ENCODE measurements at regions not wholly inside any gene's neighbourhood (a gene's known extent, or its start where the extent isn't known, plus 50 kb on each side); places are given as distances from the start of the nearest gene placed in this dataset.

GRCh38 chr5:166163996-166164610, 2127.3 kb upstream of the WWC1 start:
- 17 to 24% methylated on average over 3 of the region's 3 CpGs for WGBS, 2 experiments (ENCODE audit: low coverage in 1 of 2, low lambda C conversion rate in 2 of 2, missing lambda C conversion rate in 2 of 2)
- Histone ChIP-seq H3K4me3 (no peak overlapping the region), H3K9me2 (ENCODE audit: insufficient read depth) (no peaks in the 10 kb centered on the region), H3K27ac (no peak overlapping the region), H3K9me3 (ENCODE audit: low read depth) (no peaks in the 10 kb centered on the region), H3K4me1 (ENCODE audit: insufficient read depth) (no peaks in the 10 kb centered on the region), H3K4me2 (ENCODE audit: unreplicated experiment) (no peak overlapping the region), H3K79me2 (ENCODE audit: insufficient read depth) (no peaks in the 10 kb centered on the region), H4K20me1 (ENCODE audit: insufficient read depth) (no peaks in the 10 kb centered on the region), H3F3A (ENCODE audit: insufficient read depth) (no peaks in the 10 kb centered on the region), H3K36me3 (ENCODE audit: low read depth) (no peaks in the 10 kb centered on the region), H3K9ac (no peak overlapping the region), H2AFZ (no peak overlapping the region), H3K27me3 (replicated peaks; ENCODE audit: insufficient read depth) (no peaks in the 10 kb centered on the region)
- TF ChIP-seq EZH2 (IDR thresholded peaks at IDR 0.05; ENCODE audit: insufficient read depth, poor library complexity, severe bottlenecking) (no peak), EZH2phosphoT487 (IDR thresholded peaks at IDR 0.05; ENCODE audit: insufficient read depth, low read depth) (no peak)
- no peak for DNase-seq
- in situ Hi-C loops (cut with MboI): no loop called here

- Histone ChIP-seq H3K9me2 (ENCODE audit: insufficient read depth) (no peaks in the 10 kb centered on the region), H3K27me3 (replicated peaks; ENCODE audit: insufficient read depth) (no peaks in the 10 kb centered on the region), H3K79me2 (ENCODE audit: insufficient read depth) (no peaks in the 10 kb centered on the region), H3F3A (ENCODE audit: insufficient read depth) (no peaks in the 10 kb centered on the region), H3K4me3 (no peak overlapping the region), H2AFZ (no peak overlapping the region), H3K4me1 (ENCODE audit: insufficient read depth) (no peaks in the 10 kb centered on the region), H3K9me3 (ENCODE audit: low read depth) (no peaks in the 10 kb centered on the region), H3K9ac (no peak overlapping the region), H3K27ac (no peak overlapping the region), H3K36me3 (ENCODE audit: low read depth) (no peaks in the 10 kb centered on the region), H4K20me1 (ENCODE audit: insufficient read depth) (no peaks in the 10 kb centered on the region), H3K4me2 (ENCODE audit: unreplicated experiment) (no peak overlapping the region)
- WGBS, 2 experiments (ENCODE audit: low coverage in 1 of 2, low lambda C conversion rate in 2 of 2, missing lambda C conversion rate in 2 of 2): 16 to 19% methylated on average over 4 of the region's 4 CpGs
- DNase-seq: no peak
- in situ Hi-C loops (cut with MboI): no loop called here
- no peak for TF ChIP-seq EZH2 (IDR thresholded peaks at IDR 0.05; ENCODE audit: insufficient read depth, poor library complexity, severe bottlenecking)
- TF ChIP-seq EZH2phosphoT487 (IDR thresholded peaks at IDR 0.05; ENCODE audit: insufficient read depth, low read depth): no peak
These were observed 2125.8 kb upstream of the WWC1 start for GRCh38 chr5:166165596-166165995.

DNA sequence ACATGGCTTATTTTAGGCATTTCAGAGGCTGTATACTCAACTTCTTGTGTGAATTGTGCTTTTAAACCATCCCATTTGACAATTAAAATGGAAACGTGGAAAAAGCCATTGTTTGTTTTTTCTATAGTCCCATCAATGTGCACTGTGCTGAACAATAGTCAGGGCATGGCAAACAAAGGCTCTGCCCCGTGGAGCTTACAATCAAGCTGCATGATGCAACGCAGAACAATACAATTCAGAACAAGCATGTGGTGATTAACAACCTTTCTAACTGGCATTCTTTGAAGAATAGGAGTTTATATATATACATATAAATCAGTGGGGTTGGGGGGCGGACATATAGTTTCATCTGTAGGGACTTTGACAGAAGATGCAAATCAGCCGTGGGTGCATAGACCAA, 2125.4 kb upstream of the WWC1 start:
- WGBS, 2 experiments (ENCODE audit: low coverage in 1 of 2, low lambda C conversion rate in 2 of 2, missing lambda C conversion rate in 2 of 2): 17 to 20% methylated on average over 5 of the region's 5 CpGs
- DNase-seq: no peak
- Histone ChIP-seq H3K27me3 (replicated peaks; ENCODE audit: insufficient read depth) (no peaks in the 10 kb centered on the region), H2AFZ (no peak overlapping the region), H3K27ac (no peak overlapping the region), H3K9me3 (ENCODE audit: low read depth) (no peaks in the 10 kb centered on the region), H4K20me1 (ENCODE audit: insufficient read depth) (no peaks in the 10 kb centered on the region), H3F3A (ENCODE audit: insufficient read depth) (no peaks in the 10 kb centered on the region), H3K4me3 (no peak overlapping the region), H3K4me1 (ENCODE audit: insufficient read depth) (no peaks in the 10 kb centered on the region), H3K9ac (no peak overlapping the region), H3K4me2 (ENCODE audit: unreplicated experiment) (no peak overlapping the region), H3K9me2 (ENCODE audit: insufficient read depth) (no peaks in the 10 kb centered on the region), H3K79me2 (ENCODE audit: insufficient read depth) (no peaks in the 10 kb centered on the region), H3K36me3 (ENCODE audit: low read depth) (no peaks in the 10 kb centered on the region)
- in situ Hi-C loops (cut with MboI): no loop called here
- TF ChIP-seq EZH2 (IDR thresholded peaks at IDR 0.05; ENCODE audit: insufficient read depth, poor library complexity, severe bottlenecking) (no peak), EZH2phosphoT487 (IDR thresholded peaks at IDR 0.05; ENCODE audit: insufficient read depth, low read depth) (no peak)

GRCh38 chr5:166172597-166172996, 2118.8 kb upstream of the WWC1 start:
- no peak overlapping the region for H3K27ac ChIP-seq
- H3K9me3 ChIP-seq (ENCODE audit: low read depth): no peaks in the 10 kb centered on the region
- no peak overlapping the region for H3K4me3 ChIP-seq
- H3K4me2 ChIP-seq (ENCODE audit: unreplicated experiment): no peak overlapping the region
- no peaks in the 10 kb centered on the region for H3K9me2 ChIP-seq (ENCODE audit: insufficient read depth)
- no peaks in the 10 kb centered on the region for H4K20me1 ChIP-seq (ENCODE audit: insufficient read depth)
- no peaks in the 10 kb centered on the region for H3K36me3 ChIP-seq (ENCODE audit: low read depth)
- DNase-seq: no peak
- no peak overlapping the region for H2AFZ ChIP-seq
- in situ Hi-C loops (cut with MboI): no loop called here
- no peaks in the 10 kb centered on the region for H3K79me2 ChIP-seq (ENCODE audit: insufficient read depth)
- no peak overlapping the region for H3K9ac ChIP-seq
- WGBS, 2 experiments (ENCODE audit: low coverage in 1 of 2, low lambda C conversion rate in 2 of 2, missing lambda C conversion rate in 2 of 2): 9 to 12% methylated on average over 4 of the region's 4 CpGs
- H3K27me3 ChIP-seq (replicated peaks; ENCODE audit: insufficient read depth): no peaks in the 10 kb centered on the region
- H3K4me1 ChIP-seq (ENCODE audit: insufficient read depth): no peaks in the 10 kb centered on the region
- no peaks in the 10 kb centered on the region for H3F3A ChIP-seq (ENCODE audit: insufficient read depth)
- TF ChIP-seq EZH2 (IDR thresholded peaks at IDR 0.05; ENCODE audit: insufficient read depth, poor library complexity, severe bottlenecking) (no peak), EZH2phosphoT487 (IDR thresholded peaks at IDR 0.05; ENCODE audit: insufficient read depth, low read depth) (no peak)
